HG02623 (cell line): ENCODE measurements at regions not wholly inside any gene's neighbourhood (a gene's known extent, or its start where the extent isn't known, plus 50 kb on each side); places are given as distances from the start of the nearest gene placed in this dataset.
"Not testable (repeated sequence)": the region's sequence is repeated elsewhere in the genome, so short reads cannot be mapped to it uniquely, and the experiment has no call there.

Experiments used
- ATAC-seq: cut with Tn5 transposase; IDR thresholded peaks from one replicate; pipeline ENCODE4 v1.9.1; 2021; ENCODE audit warnings: moderate library complexity; ENCODE audit not compliant: unreplicated experiment

DNA sequence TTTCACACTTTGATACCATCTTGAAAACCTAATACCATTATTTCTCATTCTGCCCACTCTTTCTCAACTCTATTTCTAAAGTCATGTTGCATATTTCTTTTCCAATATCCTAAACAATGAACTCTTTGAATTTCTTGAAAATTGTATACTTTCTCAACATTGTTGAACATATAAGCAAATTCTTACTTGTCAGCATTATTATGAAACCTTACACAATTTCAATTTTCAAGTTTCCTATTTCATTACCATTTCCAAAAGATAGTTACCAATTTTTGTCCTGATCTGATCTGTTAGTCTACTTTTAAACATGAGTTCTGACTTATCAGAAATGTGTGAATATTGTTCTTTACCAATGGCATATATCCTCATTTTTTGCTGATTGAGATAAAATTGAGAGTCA, 806.3 kb upstream of the IGFBP7 start:
- no peak for ATAC-seq

DNA sequence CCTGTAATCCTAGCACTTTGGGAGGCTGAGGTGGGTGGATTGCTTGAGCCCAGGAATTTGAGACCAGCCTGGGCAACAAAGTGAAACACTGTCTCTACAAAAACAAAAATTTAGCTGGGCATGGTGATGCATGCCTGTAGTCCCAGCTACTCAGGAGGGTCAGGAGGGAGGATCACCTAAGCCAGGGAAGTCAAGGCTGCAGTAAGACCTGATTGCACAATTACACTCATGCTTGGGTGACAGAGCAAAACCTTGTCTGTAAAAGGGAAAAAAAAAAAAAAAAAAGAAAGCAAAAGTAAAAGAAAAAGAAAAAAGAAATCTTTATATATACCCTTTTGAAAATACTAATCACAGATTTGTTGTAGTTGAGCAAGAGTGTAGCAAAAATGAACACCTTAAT, 801.0 kb upstream of the IGFBP7 start:
- ATAC-seq = no peak

DNA sequence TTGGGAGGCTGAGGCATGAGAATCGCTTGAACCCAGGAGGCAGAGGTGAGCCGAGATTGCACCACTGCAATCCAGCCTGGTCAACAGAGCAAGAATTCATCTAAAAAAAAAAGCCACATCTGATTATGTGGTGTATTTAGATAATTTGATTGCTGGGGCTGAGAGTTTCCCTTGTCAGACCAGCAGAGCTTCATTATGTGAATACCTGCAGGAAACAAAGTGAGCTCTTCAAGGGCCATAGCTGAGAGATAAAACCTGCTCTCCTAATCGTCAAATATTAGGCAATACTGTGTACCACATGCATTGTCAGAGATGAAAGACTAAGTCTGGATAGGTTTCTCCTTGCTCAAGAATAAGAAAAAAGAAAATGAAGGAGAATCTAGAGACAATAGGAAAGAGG, 800.0 kb upstream of the IGFBP7 start:
- no peak for ATAC-seq

DNA sequence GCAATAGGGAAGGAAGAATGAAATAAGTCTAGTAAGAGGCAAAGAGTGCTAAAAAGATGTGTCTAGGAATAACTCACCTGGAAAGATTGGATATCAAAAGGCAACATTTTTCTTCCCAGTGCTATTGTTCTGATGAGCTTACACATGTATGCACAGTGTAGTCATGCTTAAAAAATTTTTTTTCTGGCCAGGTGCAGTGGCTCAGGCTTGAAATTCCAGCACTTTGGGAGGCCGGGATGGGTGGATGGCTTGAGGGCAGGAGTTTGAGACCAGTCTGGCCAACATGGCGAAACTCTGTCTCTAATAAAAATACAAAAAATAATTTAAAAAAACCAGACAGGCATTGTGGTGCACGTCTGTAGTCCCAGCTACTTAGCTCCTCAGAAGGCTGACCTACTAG, 795.8 kb upstream of the IGFBP7 start:
- no peak for ATAC-seq

DNA sequence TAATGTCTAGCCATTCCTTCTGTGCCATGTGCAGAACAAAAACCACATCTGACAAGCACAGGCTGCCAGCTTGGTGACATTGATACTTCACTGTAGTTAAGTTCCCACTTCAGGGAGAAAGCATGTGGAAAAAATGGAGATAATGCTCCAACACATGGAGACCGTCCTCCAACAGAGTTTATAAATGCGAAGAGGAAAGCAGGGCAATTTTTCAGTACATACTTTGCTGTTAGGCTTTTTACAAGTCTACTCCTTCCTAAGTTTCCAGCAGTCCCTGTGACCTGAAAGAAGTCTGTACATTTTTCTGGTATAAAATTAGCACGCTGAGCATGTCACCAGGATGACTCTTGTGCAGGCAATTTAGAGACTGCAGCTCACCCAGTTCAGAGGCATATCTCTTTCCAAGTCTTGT, 766.9 kb upstream of the IGFBP7 start:
- ATAC-seq = no peak

DNA sequence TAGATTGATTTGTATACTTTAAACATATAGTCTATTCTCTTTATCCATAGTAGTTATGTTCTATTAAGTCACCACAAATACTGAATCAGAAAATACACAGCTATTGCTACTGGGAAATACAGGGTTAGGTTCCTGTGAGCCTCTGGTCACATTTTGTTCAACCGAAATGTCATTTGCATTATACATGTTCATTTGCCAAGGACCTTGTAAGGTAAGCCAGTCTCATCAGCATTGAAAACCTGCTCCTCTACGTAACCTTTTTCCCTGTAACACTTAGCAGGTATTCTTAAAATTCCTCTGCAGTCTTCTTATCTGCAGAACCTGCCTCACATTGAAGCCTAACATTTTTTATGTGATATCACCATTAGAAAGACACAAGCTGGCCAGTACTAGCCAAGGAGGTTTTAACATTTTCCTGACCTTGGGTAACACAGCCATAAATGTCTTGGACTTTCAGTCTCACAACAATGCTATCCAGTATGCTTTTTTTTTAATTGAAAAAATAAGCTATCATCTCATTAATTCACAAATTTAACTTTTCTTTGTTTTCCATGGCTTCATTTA, 765.7 kb upstream of the IGFBP7 start:
- no peak for ATAC-seq

DNA sequence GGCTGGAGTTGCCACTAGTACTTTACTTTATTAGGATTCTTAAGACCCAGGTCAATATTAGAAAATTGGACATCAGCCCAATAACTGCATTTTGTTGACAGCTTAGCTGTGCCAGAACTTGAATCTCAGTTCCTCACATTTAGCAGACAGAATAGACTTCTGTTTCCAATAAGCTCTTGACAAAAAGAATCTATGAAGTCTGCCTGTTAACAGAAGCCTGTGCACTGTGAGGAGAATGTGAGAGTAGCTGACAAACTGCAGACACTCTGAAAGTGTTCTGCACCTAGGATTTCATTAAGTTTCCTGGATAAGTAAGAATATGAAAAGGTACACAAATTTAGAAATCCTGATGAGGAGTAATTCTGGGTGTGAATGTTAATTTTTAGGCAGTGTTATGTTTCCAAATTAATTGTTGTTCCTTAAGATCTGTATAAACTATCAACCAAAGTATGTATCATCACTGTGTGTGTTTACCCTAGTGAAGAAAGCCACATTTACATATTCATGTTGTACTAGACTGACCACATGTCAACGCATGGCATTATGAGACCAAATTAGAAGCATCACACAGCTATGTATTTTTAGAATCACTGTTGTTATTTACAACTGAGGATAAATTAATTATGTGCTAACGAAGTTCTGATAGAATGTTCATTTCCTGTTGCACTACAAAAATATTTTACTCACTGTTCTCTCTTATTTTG, 756.4 kb upstream of the IGFBP7 start:
- ATAC-seq = no peak

DNA sequence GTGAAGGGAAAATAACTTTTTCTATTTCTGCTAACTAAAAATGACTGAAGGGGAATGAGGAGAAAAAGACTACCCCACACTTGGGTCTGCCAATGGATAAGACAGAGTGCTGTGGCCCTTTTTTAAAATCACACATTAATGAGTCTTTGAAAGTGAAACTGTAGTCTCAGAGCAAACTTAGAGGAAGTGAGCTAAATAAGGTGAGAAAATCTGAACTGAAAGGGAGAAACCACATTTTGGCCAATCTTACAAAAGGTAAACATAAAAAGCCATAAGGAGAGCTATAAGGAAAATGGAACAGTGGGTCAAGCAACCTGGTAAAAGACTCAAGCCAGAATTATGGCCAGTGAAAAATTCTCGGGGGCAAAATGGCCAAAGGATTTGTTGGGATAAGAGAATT, 755.1 kb upstream of the IGFBP7 start:
- ATAC-seq = peak; percentile 79

DNA sequence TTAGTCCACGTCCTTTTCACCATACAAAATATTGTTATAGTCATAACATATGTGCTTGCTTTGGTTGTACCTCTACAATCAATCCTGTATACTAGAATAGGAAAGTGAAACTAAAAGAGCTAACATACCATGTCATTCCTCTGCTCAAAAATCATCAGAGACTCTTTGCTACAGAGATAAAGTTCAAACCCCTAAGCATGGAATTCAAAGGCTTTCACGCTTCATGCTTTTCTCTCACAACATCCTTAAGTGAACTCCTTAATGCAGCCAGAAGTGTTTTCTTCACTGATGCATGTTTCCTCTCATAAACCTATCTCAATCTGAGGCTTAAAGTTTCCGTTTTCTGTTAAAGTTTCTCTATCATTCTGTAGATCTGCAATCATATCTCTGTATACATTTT, 744.6 kb upstream of the IGFBP7 start:
- ATAC-seq = peak; percentile 73

DNA sequence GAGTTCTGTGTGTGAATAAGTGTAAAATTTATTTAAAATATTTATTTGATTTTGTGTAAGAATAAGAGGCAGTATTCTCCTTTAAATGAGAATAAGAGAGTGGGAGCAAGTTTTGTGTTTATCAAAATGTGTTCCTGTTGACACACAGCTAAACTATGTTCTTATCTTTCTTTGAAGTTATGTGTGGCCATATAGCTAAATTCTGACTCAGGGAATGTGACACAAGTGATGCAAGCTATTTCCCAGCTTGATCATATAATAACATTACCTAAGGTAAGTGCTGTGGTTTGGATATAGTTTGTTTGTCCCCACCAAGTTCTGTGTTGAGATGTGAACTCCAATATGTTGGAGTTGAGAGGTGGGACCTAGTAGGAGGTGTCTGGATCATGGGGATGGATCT, 740.0 kb upstream of the IGFBP7 start:
- ATAC-seq = no peak

DNA sequence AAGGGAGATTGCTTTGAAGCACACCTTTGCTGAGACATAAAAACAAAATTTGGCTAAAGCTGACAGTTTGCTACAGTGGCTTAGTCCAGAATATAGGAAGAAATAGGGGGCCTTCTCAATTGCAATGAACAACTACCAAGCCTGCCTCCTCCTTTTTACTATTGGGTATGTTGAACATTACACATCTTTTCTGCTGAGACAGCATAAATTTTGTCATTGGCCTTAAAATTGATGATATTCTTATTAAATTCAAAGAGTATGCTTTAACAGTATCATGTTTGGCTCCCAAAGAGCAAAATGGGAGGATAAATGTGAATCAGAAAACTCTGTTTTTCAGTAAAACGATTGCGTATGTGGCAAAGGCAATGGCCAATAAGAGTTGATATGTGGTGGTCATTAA, 721.9 kb upstream of the IGFBP7 start:
- ATAC-seq = no peak

DNA sequence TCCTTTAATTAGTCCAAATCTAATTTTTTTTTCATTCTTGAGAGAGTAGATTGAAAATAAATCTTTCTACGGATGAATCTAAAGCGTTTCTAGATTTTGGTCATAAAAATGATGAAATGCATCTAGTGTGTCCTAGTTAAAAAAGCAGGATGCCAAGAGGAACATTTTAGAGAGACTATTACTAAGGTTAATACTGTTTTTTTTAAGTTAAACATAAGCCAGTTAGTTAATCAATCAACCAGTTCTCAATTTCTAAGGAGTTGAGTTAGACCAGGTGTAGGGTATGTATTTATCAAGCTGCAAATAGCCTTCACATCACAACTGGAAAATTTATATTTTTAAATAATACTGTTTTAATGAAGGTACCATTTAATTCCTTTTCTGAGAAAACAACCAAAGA, 679.5 kb upstream of the IGFBP7 start:
- no peak for ATAC-seq

DNA sequence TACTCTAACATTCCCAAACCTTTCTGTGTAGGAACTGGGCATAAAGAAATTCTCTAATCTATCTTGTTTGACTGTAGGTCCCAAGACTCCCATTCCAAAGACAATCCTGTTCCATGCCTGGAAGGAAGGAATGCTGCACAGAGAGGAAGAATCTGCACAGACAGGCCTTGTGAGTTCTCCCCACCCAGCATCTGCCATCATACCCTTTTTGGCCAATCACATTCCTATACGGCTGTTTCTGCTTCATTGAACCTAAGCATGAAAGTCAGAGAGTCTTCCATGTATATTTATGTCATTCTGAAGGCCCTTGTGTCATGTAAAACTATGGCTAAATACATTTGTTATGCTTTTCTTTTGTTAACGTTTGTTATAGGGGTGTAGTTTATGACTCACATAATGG, 667.7 kb upstream of the IGFBP7 start:
- ATAC-seq = no peak

DNA sequence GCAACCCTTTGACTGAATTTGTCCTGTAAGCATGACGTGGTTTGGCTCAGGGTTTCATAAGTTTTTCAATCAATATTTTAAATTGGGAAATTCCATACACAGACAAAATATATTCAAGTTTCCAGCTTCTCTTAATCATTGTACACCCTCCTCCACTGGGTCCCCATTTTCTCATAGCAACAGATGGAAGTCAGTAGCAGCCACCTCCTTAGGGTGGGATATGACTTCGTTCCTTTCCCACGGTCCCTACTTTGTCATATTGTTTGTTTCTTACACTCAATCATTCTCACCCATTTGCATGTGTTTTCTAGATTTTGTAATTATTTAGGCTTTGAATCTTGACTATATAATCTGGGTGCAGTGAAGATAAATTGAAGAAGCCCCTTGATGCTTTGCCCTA, 664.5 kb upstream of the IGFBP7 start:
- no peak for ATAC-seq

DNA sequence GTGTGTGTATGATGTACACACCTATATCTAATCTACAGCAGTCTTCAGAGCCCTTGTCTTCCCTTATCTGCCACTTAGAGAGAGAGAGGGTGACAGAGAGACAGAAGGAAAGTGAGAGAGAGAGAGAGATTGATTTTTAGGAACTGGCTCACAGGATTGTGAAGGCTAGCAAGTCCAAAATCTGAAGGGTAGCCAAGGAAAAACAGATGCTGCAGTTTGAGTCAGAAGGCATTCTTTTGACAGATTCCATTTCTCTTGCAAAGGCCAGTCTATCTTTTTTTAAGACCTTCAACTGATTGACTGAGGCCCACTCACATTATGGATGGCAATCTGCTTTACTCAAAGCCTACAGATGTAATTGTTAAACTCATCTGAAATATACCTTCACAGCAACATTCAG, 664.0 kb upstream of the IGFBP7 start:
- no peak for ATAC-seq

DNA sequence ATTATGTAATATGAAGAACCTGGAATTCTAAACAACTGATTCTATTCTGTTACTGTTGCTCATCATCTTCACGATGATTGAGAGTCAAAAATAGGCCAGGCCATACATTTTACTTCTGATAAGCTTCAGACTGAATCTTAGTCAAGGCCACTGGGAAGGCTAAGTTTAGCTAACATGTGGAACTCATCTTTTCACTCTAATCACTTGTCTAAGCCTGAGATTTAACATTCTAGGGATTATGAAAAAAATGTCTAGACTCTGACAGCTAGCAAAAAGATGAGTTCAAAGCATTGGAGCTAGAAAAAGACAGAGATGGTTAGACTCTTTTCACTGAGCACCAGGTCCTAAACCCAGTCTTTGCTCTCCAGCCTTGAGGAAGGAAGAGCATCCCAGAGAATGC, 656.2 kb upstream of the IGFBP7 start:
- ATAC-seq = no peak

DNA sequence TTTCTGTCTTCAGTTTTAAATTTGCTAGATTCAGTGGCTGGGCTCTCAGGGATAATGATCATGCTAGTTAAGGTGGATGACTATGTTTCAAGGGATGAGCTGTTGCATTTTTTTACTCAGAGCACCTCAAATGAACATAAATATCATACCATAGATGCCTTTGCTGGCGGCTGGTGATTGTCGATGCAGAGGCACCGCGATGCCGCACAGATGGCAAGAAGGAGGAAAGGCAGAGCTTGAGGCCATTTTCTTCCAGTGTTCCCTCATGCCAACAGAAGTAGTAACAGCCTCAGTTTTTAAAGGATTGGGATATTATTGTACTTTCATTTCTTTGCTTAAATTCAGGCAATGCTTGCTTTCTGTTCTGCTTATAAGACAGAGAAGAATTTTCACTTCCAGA, 654.7 kb upstream of the IGFBP7 start:
- ATAC-seq = no peak

DNA sequence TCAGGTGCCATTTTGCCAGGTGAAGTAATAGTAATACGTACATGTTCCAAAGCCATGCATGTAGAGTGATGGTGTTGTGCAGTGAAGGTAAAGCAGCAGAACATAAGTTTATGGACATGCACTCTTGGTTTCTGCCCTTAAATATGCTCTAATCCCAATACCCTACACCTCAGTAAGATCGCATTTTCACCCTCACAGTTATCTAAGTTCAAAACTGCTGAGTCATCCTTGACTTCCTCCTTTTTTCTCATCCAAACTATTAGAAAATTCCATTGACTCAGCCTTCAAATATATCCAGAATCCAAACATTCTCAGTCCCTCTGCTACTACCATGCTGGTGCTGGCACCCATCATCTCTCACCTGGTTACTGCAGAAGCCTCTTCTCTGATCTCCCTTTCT, 652.9 kb upstream of the IGFBP7 start:
- ATAC-seq = no peak

DNA sequence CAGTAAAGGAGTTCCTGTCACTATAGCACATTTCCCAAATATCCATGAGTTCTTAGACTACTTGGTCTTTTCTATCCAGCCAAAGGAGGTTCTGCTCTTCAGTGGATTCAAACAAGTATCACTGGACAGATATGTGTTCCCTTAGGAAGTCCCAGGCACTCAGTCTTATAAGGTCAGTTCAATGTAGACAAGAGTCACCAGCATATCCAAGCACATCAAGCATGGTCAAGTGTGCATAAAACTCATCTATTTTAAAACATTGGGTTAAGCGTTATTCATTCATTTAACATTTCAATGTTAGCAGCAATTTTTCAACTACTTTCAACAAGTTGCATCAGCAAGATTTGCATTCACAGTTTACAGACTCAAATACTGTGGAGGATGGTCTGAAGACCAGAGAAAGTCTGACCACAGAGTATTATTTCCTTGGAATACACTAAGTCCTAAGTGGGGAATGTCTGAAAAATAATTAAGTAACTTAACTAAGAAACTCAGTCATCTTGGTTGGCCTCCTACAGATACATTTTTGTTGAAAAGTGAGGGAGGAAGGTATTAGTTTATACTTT, 630.5 kb upstream of the IGFBP7 start:
- no peak for ATAC-seq

DNA sequence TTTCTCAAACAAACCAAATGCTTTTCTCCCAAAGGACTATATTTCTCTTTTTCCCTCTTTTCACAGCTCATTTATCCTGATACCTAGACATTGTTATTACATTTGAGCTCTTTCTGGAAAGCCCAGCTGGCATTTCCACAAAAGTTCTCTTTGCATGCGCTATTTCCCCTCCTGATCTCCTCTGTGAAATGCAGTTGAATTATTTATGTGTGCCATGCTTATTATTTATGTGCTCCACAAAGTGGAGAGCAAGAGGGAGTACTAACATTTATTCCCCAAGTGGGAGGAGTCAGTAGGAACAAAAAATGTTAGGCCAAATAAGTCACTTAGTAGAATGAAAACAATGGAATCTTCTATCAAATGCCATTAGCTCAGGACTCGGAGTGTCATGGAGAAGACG, 626.6 kb upstream of the IGFBP7 start:
- ATAC-seq = no peak

DNA sequence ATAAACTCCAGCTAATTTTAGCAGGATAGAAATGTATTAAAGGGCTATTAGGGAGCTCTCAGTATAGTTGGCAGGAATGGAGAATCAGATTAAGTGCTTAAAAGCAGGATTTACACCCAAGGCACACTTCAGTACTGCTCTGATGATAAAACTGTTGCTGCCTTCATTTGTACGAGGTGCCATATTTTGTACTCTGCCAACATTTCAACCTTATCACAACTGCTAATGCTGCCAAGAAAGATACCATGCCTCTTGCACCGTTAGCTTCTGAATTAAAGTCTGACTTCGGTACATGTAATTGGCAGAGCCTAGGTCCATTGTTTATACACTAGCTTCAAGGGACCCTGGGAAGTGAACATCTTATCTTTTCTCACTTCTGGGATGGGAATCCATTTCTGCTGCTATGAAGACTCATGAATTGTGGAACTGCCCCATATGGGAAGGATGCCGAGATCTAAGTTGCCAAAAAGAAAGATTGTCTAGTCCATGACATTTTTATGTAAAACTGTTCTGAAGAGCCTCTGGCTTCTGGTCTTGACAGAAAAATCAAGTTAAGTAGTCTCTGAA, 624.0 kb upstream of the IGFBP7 start:
- no peak for ATAC-seq

DNA sequence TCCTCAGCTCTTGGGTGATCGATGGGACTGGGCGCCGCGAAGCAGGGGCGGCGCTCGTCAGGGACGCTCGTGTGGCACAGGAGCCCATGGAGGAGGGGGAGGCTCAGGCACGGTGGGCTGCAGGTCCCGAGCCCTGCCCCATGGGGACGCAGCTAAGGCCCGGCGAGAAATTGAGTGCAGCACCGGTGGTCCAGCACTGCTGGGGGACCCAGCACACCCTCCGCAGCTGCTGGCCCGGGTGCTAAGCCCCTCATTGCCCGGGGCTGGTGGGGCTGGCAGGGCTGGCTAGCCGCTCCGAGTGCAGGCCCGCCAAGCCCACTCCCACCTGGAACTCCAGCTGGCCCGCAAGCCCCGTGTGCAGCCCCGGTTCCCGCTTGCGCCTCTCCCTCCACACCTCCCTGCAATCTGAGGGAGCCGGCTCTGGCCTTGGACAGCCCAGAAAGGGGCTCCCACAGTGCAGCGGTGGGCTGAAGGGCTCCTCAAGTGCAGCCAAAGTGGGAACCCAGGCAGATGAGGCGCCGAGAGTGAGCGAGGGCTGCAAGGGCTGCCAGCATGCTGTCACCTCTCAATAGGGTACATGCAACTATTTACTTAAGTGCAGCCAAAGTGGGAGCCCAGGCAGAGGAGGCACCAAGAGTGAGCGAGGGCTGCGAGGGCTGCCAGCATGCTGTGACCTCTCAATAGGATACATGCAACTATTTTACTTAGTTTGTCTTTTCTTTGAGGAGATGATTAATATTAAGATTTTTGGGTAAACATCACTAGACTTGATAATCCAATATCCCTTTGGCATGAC, 619.8 kb upstream of the IGFBP7 start:
- ATAC-seq = not testable (repeated sequence)
